Lung microvascular endothelial cell (primary cell): ENCODE measurements at regions not wholly inside any gene's neighbourhood (a gene's known extent, or its start where the extent isn't known, plus 50 kb on each side); places are given as distances from the start of the nearest gene placed in this dataset.
A peak's percentile ranks its signal among the peaks of the same experiment; 100 is the strongest.

Experiments
- DNase-seq, 2 donors: peaks; one replicate each; pipeline versions ENCODE4 v3.0.0 to v3.0.0-alpha.2; 2010; ENCODE audit warnings: low read depth in 2 of 2

GRCh38 chr18:73791081-73791480 lies 356.6 kb downstream of the FBXO15 start:
- no peak for DNase-seq

- DNase-seq = no peak
Measured at GRCh38 chr18:73790587-73790986, 357.0 kb downstream of the FBXO15 start.

- no peak for DNase-seq
Measured at GRCh38 chr18:73787316-73787715, 360.3 kb downstream of the FBXO15 start.

- DNase-seq = peak in 1 of 2 donors; percentile 34
Measured at GRCh38 chr18:73785300-73785699, 362.3 kb downstream of the FBXO15 start.

- peak; percentile 4 to 40 for DNase-seq
Measured at GRCh38 chr18:73784853-73785252, 362.8 kb downstream of the FBXO15 start.

GRCh38 chr18:73782405-73782804 lies 365.2 kb downstream of the FBXO15 start:
- DNase-seq = no peak

GRCh38 chr18:73780218-73780617 lies 367.4 kb downstream of the FBXO15 start:
- no peak for DNase-seq

- DNase-seq = peak in 1 of 2 donors; percentile 64
Measured at GRCh38 chr18:73778032-73778359, 369.6 kb downstream of the FBXO15 start.

- DNase-seq = no peak
Measured at GRCh38 chr18:73777356-73778031, 370.1 kb downstream of the FBXO15 start.

GRCh38 chr18:73774811-73775509 lies 372.7 kb downstream of the FBXO15 start:
- DNase-seq = no peak

- no peak for DNase-seq
Measured at GRCh38 chr18:73768043-73768442, 379.6 kb downstream of the FBXO15 start.

GRCh38 chr18:73766910-73767515 lies 380.6 kb downstream of the FBXO15 start:
- peak in 1 of 2 donors; percentile 26 for DNase-seq

- peak in 1 of 2 donors; percentile 77 for DNase-seq
Measured at GRCh38 chr18:73758446-73758845, 389.2 kb downstream of the FBXO15 start.

GRCh38 chr18:73756256-73757091 lies 391.2 kb downstream of the FBXO15 start:
- DNase-seq = no peak

GRCh38 chr18:73752965-73753364 lies 394.7 kb downstream of the FBXO15 start:
- DNase-seq = peak in 1 of 2 donors; percentile 3

- DNase-seq = peak; percentile 7 to 86
Measured at GRCh38 chr18:73752546-73752945, 395.1 kb downstream of the FBXO15 start.

GRCh38 chr18:73750052-73750451 lies 397.6 kb downstream of the FBXO15 start:
- no peak for DNase-seq

GRCh38 chr18:73749304-73749703 lies 398.3 kb downstream of the FBXO15 start:
- no peak for DNase-seq

- no peak for DNase-seq
Measured at GRCh38 chr18:73748731-73749130, 398.9 kb downstream of the FBXO15 start.

- DNase-seq = no peak
Measured at GRCh38 chr18:73746101-73746500, 401.5 kb downstream of the FBXO15 start.

GRCh38 chr18:73742957-73743356 lies 404.7 kb downstream of the FBXO15 start:
- DNase-seq = no peak

- DNase-seq = peak in 1 of 2 donors; percentile 54
Measured at GRCh38 chr18:73741946-73742345, 405.7 kb downstream of the FBXO15 start.
